ENCODE measurements at regions not wholly inside any gene's neighbourhood (a gene's known extent, or its start where the extent isn't known, plus 50 kb on each side); places are given as distances from the start of the nearest gene placed in this dataset.

DNA sequence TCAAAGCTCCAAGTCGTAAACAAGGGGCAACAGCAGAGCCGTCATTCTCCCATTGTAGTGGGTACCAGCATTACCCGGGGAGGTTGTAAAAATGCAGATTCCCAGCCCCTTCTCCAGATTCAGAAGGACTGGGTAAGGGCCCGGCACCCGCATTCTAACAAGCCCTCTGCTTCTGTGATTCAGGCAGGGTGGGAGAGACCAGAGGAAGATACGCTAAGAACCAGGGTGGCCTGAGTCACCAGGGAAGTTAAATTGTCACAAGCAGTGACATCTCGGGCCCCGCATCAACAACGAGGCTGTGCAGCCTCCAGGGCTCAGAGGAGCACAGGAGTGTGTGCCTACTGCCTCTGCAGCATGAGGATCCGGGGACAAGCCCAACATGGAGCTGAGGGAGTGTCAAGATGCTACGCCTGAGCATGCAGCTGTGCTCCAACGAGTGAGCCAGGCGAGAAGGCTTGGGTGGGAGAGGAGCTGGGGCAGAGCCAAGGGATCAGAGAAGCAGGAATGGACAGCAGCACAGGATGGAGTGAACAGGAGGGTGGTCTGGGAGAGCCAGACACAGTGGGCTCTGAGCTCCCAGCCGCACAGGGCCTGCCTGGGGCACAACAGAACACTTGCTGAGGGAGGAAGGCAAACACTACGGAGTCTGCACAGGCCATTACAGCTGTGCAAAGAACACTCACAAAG lies 68.5 kb downstream of the CPN2 start:
- H3K4me1 ChIP-seq (ENCODE audit: low read length): no peaks in the 10 kb centered on the region
- no peaks in the 10 kb centered on the region for H3K79me2 ChIP-seq (ENCODE audit: low read length)
- H3K9me2 ChIP-seq (replicated peaks; ENCODE audit: insufficient read depth, low read length): no peaks in the 10 kb centered on the region
- no peaks in the 10 kb centered on the region for H3K9me3 ChIP-seq (replicated peaks; ENCODE audit: insufficient read depth, low read length)
- no peak overlapping the region for H3K9ac ChIP-seq (ENCODE audit: low read length)
- TF ChIP-seq, protein P1, sequence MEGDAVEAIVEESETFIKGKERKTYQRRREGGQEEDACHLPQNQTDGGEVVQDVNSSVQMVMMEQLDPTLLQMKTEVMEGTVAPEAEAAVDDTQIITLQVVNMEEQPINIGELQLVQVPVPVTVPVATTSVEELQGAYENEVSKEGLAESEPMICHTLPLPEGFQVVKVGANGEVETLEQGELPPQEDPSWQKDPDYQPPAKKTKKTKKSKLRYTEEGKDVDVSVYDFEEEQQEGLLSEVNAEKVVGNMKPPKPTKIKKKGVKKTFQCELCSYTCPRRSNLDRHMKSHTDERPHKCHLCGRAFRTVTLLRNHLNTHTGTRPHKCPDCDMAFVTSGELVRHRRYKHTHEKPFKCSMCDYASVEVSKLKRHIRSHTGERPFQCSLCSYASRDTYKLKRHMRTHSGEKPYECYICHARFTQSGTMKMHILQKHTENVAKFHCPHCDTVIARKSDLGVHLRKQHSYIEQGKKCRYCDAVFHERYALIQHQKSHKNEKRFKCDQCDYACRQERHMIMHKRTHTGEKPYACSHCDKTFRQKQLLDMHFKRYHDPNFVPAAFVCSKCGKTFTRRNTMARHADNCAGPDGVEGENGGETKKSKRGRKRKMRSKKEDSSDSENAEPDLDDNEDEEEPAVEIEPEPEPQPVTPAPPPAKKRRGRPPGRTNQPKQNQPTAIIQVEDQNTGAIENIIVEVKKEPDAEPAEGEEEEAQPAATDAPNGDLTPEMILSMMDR (IDR thresholded peaks at IDR 0.05; ENCODE audit: low read length): no peak
- TF ChIP-seq EZH2phosphoT487 (IDR thresholded peaks at IDR 0.05; ENCODE audit: low read length): no peak
- no peak for TF ChIP-seq EZH2 (optimal IDR thresholded peaks at IDR 0.05; ENCODE audit: low read depth, low read length)
- no peak for DNase-seq
- H3K4me3 ChIP-seq (ENCODE audit: low read length): no peak overlapping the region
- no peaks in the 10 kb centered on the region for H3F3A ChIP-seq (ENCODE audit: insufficient read depth, low read length)
- H3K4me2 ChIP-seq (ENCODE audit: low read depth, low read length): no peak overlapping the region
- no peak overlapping the region for H2AFZ ChIP-seq (ENCODE audit: low read length)
- H3K27ac ChIP-seq (ENCODE audit: low read length): no peak overlapping the region
- no peaks in the 10 kb centered on the region for H3K27me3 ChIP-seq (replicated peaks; ENCODE audit: insufficient read depth, low read length)
- H3K36me3 ChIP-seq (replicated peaks; ENCODE audit: insufficient read depth, low read length): no peaks in the 10 kb centered on the region
- H4K20me1 ChIP-seq (ENCODE audit: insufficient read depth, low read length): no peaks in the 10 kb centered on the region

DNA sequence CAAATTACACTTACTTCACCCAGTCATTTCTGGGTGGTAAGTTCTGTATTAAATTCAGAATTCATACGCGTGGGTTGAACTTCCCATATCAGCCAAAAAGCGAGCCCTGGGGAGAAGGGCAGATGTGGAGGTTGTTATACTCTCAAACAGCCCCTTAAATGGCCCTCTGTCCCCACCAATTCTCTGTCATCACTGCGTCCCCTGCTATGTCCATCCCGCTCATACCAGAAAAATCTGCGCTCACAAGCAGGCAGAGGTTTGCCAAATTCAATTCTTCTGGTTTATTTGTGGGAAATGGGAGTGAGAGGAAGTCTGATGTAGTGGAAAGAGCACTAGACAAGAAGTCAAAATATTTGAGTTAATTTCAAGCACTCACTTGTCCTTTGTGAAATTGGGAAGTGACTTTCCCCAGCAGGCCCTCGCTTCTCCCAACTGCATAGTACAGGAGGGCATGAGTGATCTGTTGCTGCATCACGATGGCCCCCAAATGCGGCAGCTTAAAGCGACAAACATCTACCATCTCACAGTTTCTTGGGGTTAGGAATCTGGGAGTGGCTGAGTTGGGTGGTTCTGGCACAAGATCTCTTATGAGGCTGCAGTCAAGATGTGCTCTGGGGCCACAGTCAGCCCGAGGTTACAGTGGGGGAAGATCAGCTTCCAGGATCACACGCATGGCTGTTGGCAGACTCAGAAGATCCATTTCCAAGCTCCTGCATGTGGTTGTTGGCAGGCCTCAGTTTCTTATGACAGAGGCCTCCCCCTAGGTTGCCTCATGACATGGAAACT lies 67.7 kb downstream of the CPN2 start:
- DNase-seq: no peak
- no peaks in the 10 kb centered on the region for H3K9me2 ChIP-seq (replicated peaks; ENCODE audit: insufficient read depth, low read length)
- H3K4me3 ChIP-seq (ENCODE audit: low read length): no peak overlapping the region
- no peaks in the 10 kb centered on the region for H4K20me1 ChIP-seq (ENCODE audit: insufficient read depth, low read length)
- no peak overlapping the region for H3K4me2 ChIP-seq (ENCODE audit: low read depth, low read length)
- no peak overlapping the region for H2AFZ ChIP-seq (ENCODE audit: low read length)
- no peaks in the 10 kb centered on the region for H3K9me3 ChIP-seq (replicated peaks; ENCODE audit: insufficient read depth, low read length)
- no peaks in the 10 kb centered on the region for H3K79me2 ChIP-seq (ENCODE audit: low read length)
- H3K36me3 ChIP-seq (replicated peaks; ENCODE audit: insufficient read depth, low read length): no peaks in the 10 kb centered on the region
- no peaks in the 10 kb centered on the region for H3K27me3 ChIP-seq (replicated peaks; ENCODE audit: insufficient read depth, low read length)
- H3K4me1 ChIP-seq (ENCODE audit: low read length): no peaks in the 10 kb centered on the region
- H3K9ac ChIP-seq (ENCODE audit: low read length): no peak overlapping the region
- no peaks in the 10 kb centered on the region for H3F3A ChIP-seq (ENCODE audit: insufficient read depth, low read length)
- TF ChIP-seq EZH2 (optimal IDR thresholded peaks at IDR 0.05; ENCODE audit: low read depth, low read length): no peak
- no peak for TF ChIP-seq EZH2phosphoT487 (IDR thresholded peaks at IDR 0.05; ENCODE audit: low read length)
- TF ChIP-seq, protein P1 (IDR thresholded peaks at IDR 0.05; ENCODE audit: low read length): no peak
- H3K27ac ChIP-seq (ENCODE audit: low read length): no peak overlapping the region

DNA sequence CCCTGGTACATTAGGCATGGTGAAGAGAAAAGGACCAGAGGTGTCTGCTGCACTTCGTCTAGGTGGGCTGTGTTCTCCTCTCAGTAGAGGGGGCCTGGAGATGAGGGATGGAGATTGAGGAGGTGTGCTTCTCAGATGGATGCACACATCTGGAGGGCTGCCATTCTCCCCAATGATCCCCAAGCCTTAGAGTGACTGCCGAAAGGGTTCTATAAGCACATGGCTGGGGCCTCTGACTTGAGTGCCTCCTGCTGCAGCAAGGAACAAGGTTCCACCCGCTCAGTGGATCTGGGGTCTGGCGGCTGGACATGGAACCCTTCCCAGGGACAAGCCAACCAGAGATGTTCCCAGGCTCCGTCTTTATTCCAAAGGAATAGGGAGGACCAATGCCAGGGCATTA lies 66.8 kb downstream of the CPN2 start:
- TF ChIP-seq EZH2phosphoT487 (IDR thresholded peaks at IDR 0.05; ENCODE audit: low read length) (no peak), EZH2 (optimal IDR thresholded peaks at IDR 0.05; ENCODE audit: low read depth, low read length) (no peak)
- TF ChIP-seq, protein P1 (IDR thresholded peaks at IDR 0.05; ENCODE audit: low read length): no peak
- Histone ChIP-seq H3K27me3 (replicated peaks; ENCODE audit: insufficient read depth, low read length) (no peaks in the 10 kb centered on the region), H3K4me3 (ENCODE audit: low read length) (no peak overlapping the region)

More for the DNA sequence above, 66.8 kb downstream of the CPN2 start:
- Histone ChIP-seq H3K9me2 (replicated peaks; ENCODE audit: insufficient read depth, low read length) (no peaks in the 10 kb centered on the region), H2AFZ (ENCODE audit: low read length) (no peak overlapping the region), H3F3A (ENCODE audit: insufficient read depth, low read length) (no peaks in the 10 kb centered on the region), H3K27ac (ENCODE audit: low read length) (no peak overlapping the region), H3K79me2 (ENCODE audit: low read length) (no peaks in the 10 kb centered on the region), H3K4me1 (ENCODE audit: low read length) (no peaks in the 10 kb centered on the region), H4K20me1 (ENCODE audit: insufficient read depth, low read length) (no peaks in the 10 kb centered on the region), H3K9ac (ENCODE audit: low read length) (no peak overlapping the region), H3K4me2 (ENCODE audit: low read depth, low read length) (no peak overlapping the region), H3K36me3 (replicated peaks; ENCODE audit: insufficient read depth, low read length) (no peaks in the 10 kb centered on the region), H3K9me3 (replicated peaks; ENCODE audit: insufficient read depth, low read length) (no peaks in the 10 kb centered on the region)
- no peak for DNase-seq
